CD4-positive, alpha-beta T cell (primary cell): ENCODE measurements at regions not wholly inside any gene's neighbourhood (a gene's known extent, or its start where the extent isn't known, plus 50 kb on each side); places are given as distances from the start of the nearest gene placed in this dataset.

Source experiments
- ATAC-seq: fragments of 200-7000 bp; cut with Tn5 transposase; one replicate; pipeline ENCODE4 v1.10.0; 2022; ENCODE audit warnings: mild to moderate bottlenecking; ENCODE audit not compliant: poor library complexity
- CTCF ChIA-PET: fragments of 350-600 bp; sonication (Branson Sonifier 250); formaldehyde crosslinking; loops from one replicate; lab custom pipeline; 2021; ENCODE audit warnings: antibody characterized with exemption, inconsistent platforms; lab: Charles Lee
- POLR2A ChIA-PET: fragments of 350-600 bp; sonication (Branson Sonifier 250); formaldehyde crosslinking; loops from one replicate; lab custom pipeline; 2021; ENCODE audit warnings: antibody characterized with exemption, inconsistent platforms; lab: Charles Lee
- DNase-seq, 14 experiments: peaks; one replicate each; pipeline ENCODE4 v3.0.0-alpha.2; 2013 to 2020; ENCODE audit warnings: mixed read lengths in 2 of 14
- H3K27ac ChIP-seq, 2 donors: one replicate each; pipeline versions ENCODE4 v1.5.1 to v1.7.0; 2013; ENCODE audit warnings: low read length in 2 of 2, low read depth in 1 of 2, mild to moderate bottlenecking in 1 of 2
- H3K27me3 ChIP-seq, 2 experiments: 1 replicate in 1 of 2; 2 replicates in 1 of 2; pipeline versions ENCODE4 v1.6.1 to v1.7.0; 2013; ENCODE audit warnings: low read length in 2 of 2, control low read depth in 1 of 2, mild to moderate bottlenecking in 1 of 2, moderate library complexity in 1 of 2; ENCODE audit not compliant: insufficient read depth in 2 of 2, control insufficient read depth in 1 of 2
- H3K36me3 ChIP-seq: one replicate; pipeline ENCODE4 v1.6.1; 2013; ENCODE audit warnings: low read length, control low read depth; ENCODE audit not compliant: insufficient read depth
- H3K4me1 ChIP-seq: one replicate; pipeline ENCODE4 v1.6.1; 2013; ENCODE audit warnings: low read length, control low read depth; ENCODE audit not compliant: insufficient read depth
- H3K4me3 ChIP-seq: one replicate; pipeline ENCODE4 v1.5.1; 2013; ENCODE audit warnings: mild to moderate bottlenecking, low read length, moderate library complexity
- H3K9me3 ChIP-seq, 2 experiments: 1 replicate in 1 of 2; 2 replicates in 1 of 2; pipeline versions ENCODE4 v1.6.1 to v1.7.0; 2013; ENCODE audit warnings: low read length in 2 of 2, mild to moderate bottlenecking in 2 of 2, control low read depth in 1 of 2, moderate library complexity in 1 of 2; ENCODE audit not compliant: control insufficient read depth in 1 of 2, insufficient read depth in 1 of 2
- H3K27ac Mint-ChIP-seq: one replicate; pipeline ENCODE4 v1.8.0; 2020; ENCODE audit warnings: mixed read lengths
- H3K27me3 Mint-ChIP-seq: one replicate; pipeline ENCODE4 v1.8.0; 2021; ENCODE audit warnings: mixed read lengths
- H3K36me3 Mint-ChIP-seq: one replicate; pipeline ENCODE4 v1.8.0; 2021; ENCODE audit warnings: low read depth, mixed read lengths
- H3K4me1 Mint-ChIP-seq: one replicate; pipeline ENCODE4 v1.8.0; 2021; ENCODE audit warnings: low read depth, mixed read lengths
- H3K4me3 Mint-ChIP-seq: one replicate; pipeline ENCODE4 v1.8.0; 2020; ENCODE audit warnings: mild to moderate bottlenecking, mixed read lengths
- H3K9me3 Mint-ChIP-seq: one replicate; pipeline ENCODE4 v1.8.0; 2020; ENCODE audit warnings: mixed read lengths
- intact Hi-C, 2 experiments: fragments of 100-400 bp; cut with DNase I in 1 of 2; cut with micrococcal nuclease in 1 of 2; formaldehyde crosslinking; loops; one replicate each; pipeline versions ENCODE4 v1.15.1 to v1.9.0; 2023 to 2025; cut with DNase I, micrococcal nuclease
- TF ChIP-seq, protein P1 (sequence below): fragments of 200-600 bp; IDR thresholded peaks from one replicate; pipeline ENCODE4 v1.8.0; 2022; ENCODE audit warnings: antibody characterized with exemption, mild to moderate bottlenecking

DNA sequence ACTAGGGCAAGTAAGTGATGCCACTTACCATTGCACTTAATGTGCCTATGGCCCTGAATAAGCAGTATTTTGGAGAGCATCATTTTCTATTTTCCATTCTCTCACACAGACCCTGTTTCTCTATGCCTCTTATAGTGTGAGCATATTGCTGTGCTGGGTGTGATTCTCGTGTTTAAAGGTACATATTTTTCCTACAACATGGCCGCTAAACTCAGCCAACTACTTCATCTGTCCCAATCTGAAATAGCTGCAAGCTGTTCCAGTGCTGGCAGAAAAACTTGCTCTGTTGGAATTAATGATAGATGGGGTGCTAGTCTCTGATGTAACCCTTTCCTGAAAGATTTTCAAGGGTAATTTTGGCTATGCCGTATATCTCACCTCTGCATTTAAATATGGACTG is 97.5 kb downstream of the ZNF326 start:
- ATAC-seq, result no peak
- Mint-ChIP-seq H3K27me3 (peaks cover 52% of the 10 kb centered on the region), H3K27ac (no peak overlapping the region), H3K4me1 (no peaks in the 10 kb centered on the region), H3K36me3 (no peaks in the 10 kb centered on the region), H3K9me3 (peaks cover 3% of the 10 kb centered on the region), H3K4me3 (no peak overlapping the region)
- ChIA-PET POLR2A (no interaction called here), CTCF (no interaction called here)
- Histone ChIP-seq H3K4me1 (no peaks in the 10 kb centered on the region), H3K27ac (no peak overlapping the region), H3K4me3 (no peak overlapping the region), H3K36me3 (no peaks in the 10 kb centered on the region), H3K9me3 (peaks cover 4 to 7% of the 10 kb centered on the region in 2 experiments), H3K27me3 (peaks cover 9 to 19% of the 10 kb centered on the region in 2 experiments)
- TF ChIP-seq, protein P1, sequence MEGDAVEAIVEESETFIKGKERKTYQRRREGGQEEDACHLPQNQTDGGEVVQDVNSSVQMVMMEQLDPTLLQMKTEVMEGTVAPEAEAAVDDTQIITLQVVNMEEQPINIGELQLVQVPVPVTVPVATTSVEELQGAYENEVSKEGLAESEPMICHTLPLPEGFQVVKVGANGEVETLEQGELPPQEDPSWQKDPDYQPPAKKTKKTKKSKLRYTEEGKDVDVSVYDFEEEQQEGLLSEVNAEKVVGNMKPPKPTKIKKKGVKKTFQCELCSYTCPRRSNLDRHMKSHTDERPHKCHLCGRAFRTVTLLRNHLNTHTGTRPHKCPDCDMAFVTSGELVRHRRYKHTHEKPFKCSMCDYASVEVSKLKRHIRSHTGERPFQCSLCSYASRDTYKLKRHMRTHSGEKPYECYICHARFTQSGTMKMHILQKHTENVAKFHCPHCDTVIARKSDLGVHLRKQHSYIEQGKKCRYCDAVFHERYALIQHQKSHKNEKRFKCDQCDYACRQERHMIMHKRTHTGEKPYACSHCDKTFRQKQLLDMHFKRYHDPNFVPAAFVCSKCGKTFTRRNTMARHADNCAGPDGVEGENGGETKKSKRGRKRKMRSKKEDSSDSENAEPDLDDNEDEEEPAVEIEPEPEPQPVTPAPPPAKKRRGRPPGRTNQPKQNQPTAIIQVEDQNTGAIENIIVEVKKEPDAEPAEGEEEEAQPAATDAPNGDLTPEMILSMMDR, result no peak
- intact Hi-C loops, result no loop called here
- DNase-seq, result no peak
